NCI-H146 (cell line): ENCODE measurements at regions not wholly inside any gene's neighbourhood (a gene's known extent, or its start where the extent isn't known, plus 50 kb on each side); places are given as distances from the start of the nearest gene placed in this dataset.
"Not testable (repeated sequence)": the region's sequence is repeated elsewhere in the genome, so short reads cannot be mapped to it uniquely, and the experiment has no call there.

ENCODE experiments used
- DNase-seq: peaks from one replicate; lab custom pipeline; 2025; lab: John Stamatoyannopoulos, UW

DNA sequence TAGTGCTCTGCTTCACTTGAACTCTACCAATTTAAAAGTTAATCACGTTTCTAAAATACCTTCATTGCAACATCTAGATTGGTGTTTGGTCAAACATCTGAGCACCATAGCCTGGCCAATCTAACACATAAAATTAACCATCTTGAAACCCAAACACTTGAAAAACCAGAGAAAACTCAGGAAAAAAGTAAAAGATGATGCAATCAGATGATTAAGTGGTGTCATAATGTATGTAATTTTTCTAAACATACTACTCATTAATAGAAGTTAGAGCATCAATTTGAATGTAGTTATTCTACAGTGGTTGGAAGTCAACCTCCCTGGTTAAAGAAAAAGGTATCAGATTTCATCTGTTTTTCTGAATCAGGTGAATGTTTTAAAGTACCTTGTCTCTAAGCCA, 228.6 kb upstream of the ID4 start:
- no peak for DNase-seq

DNA sequence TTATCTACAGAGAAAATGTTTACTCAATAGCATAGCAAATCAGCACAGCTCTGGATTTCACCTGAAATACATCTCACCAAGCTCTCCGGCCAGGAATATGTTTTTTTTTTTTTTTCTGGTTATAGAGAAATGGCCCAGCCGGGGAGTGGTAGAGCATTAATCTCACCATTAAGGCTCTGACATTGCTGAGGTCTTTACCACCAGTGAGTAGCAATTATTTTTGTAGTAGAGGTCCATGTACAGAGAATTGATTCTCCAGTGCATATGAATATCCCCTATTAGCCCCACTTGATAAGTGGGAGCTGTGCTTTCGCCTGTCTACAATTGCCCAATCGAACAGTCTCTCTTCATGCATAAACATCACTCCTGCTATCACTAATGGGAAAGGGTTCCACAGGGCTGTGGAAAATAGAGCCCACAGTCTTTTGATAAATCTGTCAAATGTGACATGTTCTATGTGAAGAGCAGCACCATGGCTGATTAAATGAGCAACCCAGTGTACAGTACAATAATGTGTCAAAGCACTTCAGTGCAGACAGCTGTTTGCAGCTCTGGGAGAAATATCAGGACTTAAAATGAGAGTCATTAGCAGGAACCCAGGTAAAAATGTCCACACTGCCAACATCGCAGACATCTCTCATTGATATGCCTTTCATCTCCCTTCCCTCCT, 227.1 kb upstream of the ID4 start:
- DNase-seq: no peak

DNA sequence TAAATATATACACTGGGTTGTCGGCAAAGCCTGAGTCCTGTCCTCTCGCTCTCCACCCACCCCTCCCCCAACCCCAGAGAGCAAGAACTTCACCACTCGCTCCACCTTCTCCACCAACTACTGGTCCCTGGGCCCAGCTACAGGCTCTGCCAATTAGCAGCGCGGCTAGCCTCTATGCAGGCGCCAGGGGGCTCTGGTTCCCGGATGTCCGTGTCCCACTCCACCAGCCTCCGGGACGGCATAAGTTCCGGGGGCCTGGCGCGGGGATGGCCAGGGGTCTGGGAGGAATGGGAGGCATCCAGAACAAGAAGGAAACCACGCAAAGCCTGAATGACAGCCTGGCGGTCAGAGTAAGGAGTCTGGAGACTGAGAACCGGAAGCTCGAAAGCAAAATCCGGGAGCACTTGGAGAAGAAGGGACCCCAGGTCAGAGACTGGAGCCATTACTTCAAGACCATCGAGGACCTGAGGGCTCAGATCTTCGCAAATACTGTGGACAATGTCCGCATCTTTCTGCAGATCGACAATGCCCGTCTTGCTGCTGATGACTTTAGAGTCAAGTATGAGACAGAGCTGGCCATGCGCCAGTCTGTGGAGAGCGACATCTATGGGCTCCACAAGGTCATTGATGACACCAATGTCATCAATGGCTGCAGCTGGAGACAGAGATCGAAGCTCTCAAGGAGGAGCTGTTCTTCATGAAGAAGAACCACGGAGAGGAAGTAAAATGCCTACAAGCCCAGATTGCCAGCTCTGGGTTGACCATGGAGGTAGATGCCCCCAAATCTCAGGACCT, 224.3 kb upstream of the ID4 start:
- DNase-seq: not testable (repeated sequence)

DNA sequence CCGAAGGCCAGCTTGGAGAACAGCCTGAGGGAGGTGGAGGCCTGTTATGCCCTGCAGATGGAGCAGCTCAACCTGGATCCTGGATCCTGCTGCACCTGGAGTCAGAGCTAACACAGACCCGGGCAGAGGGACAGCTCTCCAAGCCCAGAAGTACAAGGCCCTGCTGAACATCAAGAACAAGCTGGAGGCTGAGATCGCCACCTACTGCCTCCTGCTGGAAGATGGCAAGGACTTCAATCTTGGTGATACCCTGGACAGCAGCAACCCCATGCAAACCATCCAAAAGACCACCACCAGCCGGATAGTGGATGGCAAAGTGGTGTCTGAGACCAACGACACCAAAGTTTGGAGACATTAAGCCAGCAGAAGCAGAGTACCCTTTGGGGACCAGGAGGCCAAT, 223.5 kb upstream of the ID4 start:
- DNase-seq: no peak

DNA sequence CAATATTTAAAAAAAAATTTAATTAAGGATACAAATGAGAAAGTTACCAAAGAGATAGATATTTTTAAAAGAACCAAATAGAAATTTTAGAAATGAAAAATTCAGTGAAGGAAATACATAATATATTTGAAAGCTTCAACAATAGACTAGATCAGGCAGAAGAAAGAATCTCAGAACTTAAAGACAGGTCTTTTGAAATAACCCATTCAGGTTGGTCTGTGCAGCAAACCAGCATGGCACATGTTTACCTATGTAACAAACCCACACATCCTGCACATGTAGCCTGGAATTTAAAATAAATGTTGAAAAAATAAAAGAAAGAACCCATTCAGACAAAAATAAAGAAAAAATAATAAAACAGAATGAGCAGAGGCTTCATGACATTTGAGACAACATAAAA, 221.1 kb upstream of the ID4 start:
- no peak for DNase-seq

DNA sequence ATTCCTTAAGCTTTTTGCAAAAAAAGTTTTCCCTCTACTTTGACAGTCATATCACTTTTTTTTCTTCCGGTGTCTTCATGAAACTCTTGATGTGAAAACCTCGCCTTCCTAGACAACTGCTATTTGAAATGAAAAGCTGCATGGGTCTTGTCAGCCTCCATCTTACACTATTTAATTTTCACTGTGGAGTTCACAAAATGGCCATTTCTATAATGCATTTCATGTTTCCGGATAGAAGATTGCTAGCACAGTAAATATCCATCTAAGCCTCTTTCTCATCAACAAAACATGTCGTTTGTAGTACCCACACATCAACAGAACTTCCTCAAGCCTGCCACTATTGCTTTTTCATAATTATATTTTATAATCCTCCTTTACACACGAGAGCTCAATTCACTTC, 204.9 kb upstream of the ID4 start:
- no peak for DNase-seq

DNA sequence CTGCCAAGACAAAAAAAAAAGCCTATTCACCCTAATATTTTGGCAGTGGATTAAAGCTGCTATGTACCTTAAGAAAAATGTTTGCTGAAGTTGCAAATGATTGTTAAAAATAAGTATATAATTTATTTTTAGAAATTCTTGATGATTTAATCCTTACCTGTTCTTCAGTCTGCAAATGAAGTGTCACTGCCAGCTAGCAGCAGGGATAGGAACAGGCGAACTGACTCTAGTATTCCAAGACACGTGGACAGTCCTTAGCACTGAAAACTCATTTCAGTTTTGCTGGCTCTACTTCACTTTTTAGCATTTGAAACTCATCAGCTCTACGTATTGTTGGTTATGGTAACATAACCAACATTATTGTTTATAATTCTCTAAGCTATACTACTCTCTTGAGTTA, 204.4 kb upstream of the ID4 start:
- no peak for DNase-seq

DNA sequence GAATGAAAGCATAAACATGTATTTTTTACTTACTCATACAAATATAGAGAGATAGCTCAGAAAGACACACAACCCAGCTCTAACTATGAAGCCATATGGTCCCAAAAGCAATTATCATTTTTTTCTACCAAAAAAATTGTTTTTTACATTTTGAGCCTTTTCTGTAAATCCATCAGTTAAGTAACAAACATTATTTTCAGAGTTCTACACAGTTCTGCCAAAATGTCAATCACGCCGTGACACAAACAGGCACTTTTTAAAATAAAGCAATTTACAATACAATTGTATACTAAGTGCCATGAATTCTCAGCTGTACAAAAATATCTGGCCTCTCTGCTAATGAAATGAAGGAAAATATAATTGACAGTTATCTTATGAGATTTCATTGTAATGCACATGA, 201.4 kb upstream of the ID4 start:
- DNase-seq: no peak

DNA sequence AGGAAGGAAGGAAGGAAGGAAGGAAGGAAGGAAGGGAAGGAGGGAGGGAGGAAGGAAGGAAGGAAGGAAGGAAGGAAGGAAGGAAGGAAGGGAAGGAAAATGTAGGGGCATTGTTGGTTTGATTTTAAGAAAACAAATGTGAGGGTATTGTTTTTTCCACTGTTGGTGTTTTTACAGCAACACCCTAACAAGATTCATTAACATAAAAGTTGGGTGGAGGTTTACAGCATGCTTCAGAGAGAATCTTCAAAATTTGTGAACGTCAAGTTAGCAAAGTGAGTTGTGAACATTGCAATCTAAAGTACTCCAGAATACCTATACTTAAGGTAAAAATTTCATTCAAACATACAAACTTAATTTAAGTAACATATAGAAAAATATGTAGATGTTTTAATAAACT, 200.2 kb upstream of the ID4 start:
- DNase-seq: no peak

DNA sequence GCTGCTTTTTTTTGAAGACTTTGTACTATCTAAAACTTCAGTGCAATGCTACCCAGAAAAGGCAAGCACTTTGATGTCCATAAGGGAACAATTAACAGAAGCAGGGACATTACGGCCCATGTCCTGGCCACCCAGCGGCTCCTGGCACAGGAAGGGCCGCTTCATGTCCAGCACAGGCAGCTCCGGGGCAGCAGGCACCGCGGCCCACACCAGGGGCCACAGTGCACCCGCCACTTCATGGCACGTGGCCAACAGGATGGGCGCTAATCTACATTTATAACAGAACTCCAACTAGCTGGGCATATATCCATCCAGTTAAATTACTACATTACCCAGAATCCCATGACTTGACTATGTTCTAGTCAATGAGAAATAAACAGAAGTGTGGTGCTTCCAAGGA, 198.2 kb upstream of the ID4 start:
- DNase-seq: no peak

DNA sequence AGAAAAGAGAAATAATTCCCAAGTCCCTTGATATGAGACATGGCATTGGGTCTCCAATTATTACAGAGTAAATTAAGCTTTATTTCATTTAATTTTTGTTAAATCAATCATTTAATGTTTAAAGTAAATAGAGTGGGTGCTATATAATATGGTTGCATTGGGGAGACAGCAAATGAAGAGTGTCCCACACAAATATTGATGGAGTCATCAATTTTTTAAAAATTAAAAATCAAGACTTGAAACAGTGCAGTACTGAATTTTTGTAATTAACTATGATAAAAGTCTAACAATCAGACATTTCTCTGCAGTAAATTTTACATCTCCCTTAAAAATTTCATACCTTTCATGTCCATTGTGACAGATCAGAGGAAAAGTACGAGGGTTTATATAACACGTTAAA, 193.9 kb upstream of the ID4 start:
- DNase-seq: no peak

DNA sequence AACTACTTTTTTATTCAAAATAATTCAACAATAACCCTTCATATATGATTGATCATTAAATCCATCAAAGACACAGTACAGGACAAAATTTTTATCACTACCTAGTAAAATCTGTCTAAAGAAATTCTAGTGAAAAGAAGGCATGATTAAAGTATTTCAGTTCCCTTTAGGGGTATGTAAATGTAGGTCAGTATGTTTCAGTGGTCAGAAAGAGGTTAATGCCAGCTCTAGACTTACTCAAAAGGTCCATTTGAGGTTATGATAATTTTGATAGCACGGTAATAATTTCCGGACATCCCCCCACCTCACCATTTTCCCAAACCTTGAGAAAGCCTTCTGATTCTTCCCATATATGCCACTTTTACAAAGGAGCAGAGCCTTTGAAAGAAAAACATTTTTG, 193.5 kb upstream of the ID4 start:
- no peak for DNase-seq

DNA sequence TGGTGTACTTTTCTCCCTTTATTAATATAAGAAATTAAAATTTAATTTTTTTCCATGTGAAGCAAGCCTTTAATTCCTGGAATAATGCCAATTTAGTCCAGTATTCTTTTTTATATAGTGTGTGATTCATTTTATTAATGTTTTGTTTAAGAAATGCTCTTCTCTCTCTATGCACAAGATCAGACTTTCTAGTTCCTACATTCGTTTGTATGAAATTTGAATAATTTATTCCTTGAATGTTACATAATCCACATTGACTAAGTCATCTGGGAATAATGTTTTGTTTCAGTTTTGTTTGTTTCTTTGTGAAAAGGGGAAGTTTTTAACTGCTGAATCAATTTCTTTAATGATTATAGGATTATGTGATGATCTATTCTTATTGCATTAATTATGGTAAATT, 181.4 kb upstream of the ID4 start:
- DNase-seq: no peak

DNA sequence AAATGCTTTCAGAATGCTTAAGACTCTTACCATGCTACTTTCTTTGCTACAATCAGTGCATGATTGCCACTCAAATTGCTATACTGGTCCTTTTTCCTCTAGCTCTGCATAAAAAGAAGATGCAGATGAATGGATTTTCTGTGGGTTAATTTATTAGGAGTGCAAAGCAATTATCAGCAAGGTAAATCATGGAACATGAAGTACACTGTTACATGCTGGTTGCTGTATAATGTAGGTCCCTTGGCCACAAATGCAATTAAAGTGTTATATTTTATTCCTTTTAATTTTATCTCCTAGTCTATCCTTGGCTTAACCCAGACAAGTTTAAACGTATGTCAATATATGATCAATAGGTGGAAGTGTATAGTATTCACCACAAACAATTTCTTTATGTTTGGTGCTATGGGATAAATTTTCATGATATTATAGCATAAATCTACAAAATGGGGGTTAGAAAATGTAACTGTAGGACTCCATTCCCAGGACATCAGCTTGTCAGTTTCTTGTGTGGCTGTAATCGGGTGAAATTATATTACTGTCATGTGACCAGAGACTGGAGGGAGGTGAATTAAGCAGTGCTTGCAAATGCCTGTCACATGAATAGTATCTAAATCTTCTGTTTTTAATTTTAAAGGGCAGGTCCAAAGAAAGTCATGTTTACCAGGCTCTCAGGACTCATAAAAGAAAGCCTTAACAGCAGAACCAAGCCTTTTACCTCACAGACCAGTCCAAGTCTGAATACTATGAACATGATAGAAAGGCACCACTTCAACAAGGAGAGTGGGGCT, 176.9 kb upstream of the ID4 start:
- DNase-seq: no peak

DNA sequence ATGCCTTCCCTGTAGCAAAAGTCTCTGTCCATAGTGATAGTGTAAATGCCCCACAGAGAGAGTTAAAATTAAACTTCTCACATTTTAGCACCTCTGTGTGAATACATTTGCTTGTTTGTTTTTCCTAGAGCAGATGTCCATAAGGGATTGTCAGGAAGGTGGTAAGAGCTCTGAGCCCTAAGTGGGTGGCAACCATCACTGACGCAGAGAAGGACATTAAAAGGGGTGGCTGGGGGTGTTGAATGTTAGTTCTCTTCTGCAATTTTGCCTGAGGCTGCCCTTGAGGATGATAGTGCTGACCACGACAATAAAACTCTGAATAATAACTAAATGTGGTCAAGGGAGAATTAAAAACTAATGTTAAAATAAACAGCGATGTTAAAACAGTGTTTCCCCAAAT, 174.3 kb upstream of the ID4 start:
- DNase-seq: peak; percentile 16

DNA sequence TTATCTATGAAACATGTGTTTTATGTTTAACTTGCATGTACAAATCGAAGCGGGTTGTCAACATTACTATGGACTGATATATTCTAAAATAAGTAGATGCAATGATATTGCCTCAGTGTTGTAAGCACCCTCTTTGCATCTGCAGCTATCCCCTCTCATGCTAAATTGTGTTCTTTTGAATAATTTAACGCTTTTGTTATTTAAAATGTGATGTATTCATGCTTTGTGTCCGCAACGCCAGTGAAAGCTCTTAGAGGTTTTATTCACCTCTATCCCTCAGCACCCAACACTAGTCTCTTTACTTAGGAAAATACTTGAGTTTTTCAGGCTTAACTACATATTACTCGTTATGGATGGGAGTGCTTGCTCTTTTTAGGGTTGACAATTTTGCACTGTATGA, 173.7 kb upstream of the ID4 start:
- DNase-seq: no peak

DNA sequence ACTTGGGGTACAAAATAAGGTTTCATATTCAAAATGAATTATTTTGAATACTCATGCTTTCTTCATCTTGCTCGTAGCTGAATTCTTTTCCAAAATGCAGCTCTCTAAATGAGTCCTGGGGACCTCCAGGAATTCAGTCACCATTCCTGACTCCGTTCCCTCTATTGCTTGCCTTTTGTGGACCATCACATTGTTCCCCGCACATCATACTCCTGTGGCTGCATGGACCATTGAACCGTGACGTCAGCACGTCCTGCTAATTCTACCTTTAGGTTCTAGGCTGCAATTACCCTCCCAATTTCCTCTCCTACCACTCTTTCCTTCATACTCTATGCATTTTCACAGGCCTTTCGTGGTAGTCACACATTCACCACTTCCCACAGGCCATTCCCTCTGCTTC, 173.1 kb upstream of the ID4 start:
- no peak for DNase-seq

DNA sequence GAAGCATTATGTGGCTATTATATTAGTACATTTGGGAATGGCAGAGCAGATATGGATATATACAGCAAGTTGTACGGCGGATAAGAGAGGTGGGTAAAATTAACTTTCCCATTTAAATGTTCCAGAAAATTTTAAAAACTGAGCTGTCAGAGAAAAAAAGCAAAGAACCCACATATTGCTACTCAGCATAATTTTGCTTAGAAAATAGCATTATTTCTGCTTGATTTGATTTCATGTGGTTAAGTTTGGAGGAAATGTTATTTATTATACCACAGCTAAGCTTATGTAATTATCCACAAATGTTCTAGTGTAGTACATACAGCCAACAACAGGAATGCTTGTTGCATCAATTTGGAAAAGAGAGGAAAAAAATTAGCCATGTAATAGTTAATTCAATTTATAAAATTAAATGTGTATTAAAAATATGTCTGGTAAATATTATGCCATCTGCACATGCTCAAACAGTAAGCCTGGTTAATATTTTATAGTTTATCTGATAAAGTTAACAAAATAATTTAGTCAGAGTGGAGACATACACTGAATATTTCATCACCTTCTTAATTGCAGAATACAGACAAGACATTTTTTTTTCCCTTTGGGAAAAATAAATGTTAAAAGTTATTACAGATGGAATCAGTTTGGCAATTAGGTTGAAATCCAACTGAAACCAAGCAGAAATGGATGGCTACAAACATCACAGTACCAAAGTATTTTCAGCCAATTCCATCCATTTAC, 172.1 kb upstream of the ID4 start:
- no peak for DNase-seq

DNA sequence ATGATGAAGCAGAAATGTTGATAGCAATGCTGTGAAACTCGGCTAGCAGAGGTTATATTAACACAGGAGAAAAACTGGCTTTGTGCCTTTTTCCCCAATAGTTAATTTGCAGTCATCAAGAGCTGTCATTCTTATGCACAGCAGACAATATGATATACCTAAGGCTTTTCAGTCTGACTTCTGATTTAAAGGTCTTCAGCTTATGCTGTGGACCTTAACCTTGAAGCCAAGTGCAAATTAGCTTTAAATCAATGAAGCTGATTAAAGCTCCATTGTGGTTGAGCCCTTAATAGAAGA, 171.6 kb upstream of the ID4 start:
- peak; percentile 6 for DNase-seq

DNA sequence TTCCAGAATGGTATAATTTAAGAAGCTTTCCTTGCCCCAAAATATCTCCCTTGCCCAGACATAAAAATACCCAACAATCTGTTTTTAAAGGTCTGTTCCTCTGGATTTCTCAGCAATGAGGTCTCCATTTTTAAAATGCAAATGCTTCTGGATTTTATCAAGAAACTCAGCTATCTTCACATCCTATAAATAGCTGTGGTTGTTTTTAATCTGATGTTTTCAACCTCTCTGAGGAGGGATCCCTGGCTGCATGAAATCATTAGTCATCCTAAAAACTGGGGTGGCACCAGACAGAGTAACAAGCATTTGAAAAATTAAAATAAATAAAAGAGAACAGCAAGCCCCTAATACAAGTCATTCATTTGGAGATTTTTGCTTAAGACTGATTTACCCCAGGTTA, 168.5 kb upstream of the ID4 start:
- DNase-seq: no peak

DNA sequence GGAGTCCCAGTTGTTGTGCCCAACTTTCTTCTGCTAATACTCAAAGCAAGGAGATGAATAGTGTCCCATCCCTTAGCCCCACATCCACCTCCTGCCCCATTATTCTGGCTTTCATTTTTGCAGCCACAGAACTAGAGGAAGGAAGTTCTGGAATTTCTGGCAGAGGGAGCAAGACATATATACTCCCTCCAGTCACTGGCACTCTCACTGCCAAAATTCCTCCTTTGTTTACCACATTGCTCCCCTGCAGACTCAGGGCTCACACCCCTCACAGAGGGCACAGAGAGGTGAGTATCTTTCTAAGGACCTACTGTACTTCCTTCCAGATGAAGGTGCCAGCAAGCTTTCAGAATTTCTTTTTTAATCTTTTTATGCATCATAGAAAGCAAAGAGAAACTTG, 168.0 kb upstream of the ID4 start:
- no peak for DNase-seq

DNA sequence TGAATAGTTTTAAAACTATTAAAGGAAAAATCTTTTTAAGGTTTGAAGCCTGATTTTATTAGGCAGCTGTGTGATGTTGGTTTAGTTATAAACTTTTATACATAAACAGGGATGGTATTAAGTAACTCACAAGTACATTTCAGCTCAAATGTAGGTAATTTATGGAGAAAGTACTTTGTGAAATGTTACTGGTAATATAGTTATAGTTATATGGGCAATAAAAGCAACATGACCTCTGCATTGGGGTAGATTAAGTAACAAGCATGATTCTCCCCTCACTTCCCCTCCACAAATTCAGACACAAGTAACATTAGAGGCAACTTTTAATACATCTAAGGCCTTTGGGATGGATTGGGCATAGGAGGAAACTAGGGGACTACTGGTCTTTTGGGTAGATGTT, 154.3 kb upstream of the ID4 start:
- DNase-seq: no peak
